HFF-Myc (cell line): ENCODE measurements at regions not wholly inside any gene's neighbourhood (a gene's known extent, or its start where the extent isn't known, plus 50 kb on each side); places are given as distances from the start of the nearest gene placed in this dataset.

Experiments used
- DNase-seq: peaks from one replicate; pipeline ENCODE4 v3.0.0-alpha.2; 2011; ENCODE audit warnings: low read depth; ENCODE audit errors: extremely low read depth
- H3K4me3 ChIP-seq: replicated peaks from 2 replicates; pipeline ENCODE4 v1.5.1; 2011; ENCODE audit warnings: low read depth, mild to moderate bottlenecking, control low read depth, low read length
- TF ChIP-seq, protein P1 (sequence below): IDR thresholded peaks from 2 replicates; pipeline ENCODE4 v1.5.1; 2012; ENCODE audit warnings: mild to moderate bottlenecking, low read depth, low read length, control low read depth; ENCODE audit errors: missing control alignments

DNA sequence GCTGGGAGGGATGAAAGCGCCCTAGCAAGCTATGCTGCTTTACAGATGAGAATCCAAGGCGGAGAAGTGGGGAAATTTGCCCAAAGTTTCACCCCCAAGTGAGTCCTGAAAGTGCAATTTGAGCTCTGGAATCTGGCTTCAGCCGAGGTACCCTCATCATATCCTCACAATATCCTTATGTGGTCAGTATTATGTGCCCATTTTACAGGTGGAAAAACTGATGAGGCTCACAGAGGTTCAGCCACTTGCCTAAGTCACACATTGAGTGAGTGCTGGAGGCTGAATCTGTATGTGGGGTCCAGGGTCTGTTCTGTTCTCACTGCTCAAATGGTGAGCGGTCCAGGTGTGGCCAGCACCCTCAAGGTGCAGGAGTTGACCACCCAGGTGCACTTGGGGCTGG is 85.3 kb downstream of the MATN1 start:
- TF ChIP-seq, protein P1, sequence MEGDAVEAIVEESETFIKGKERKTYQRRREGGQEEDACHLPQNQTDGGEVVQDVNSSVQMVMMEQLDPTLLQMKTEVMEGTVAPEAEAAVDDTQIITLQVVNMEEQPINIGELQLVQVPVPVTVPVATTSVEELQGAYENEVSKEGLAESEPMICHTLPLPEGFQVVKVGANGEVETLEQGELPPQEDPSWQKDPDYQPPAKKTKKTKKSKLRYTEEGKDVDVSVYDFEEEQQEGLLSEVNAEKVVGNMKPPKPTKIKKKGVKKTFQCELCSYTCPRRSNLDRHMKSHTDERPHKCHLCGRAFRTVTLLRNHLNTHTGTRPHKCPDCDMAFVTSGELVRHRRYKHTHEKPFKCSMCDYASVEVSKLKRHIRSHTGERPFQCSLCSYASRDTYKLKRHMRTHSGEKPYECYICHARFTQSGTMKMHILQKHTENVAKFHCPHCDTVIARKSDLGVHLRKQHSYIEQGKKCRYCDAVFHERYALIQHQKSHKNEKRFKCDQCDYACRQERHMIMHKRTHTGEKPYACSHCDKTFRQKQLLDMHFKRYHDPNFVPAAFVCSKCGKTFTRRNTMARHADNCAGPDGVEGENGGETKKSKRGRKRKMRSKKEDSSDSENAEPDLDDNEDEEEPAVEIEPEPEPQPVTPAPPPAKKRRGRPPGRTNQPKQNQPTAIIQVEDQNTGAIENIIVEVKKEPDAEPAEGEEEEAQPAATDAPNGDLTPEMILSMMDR = no peak
- DNase-seq = no peak
- no peak overlapping the region for H3K4me3 ChIP-seq

DNA sequence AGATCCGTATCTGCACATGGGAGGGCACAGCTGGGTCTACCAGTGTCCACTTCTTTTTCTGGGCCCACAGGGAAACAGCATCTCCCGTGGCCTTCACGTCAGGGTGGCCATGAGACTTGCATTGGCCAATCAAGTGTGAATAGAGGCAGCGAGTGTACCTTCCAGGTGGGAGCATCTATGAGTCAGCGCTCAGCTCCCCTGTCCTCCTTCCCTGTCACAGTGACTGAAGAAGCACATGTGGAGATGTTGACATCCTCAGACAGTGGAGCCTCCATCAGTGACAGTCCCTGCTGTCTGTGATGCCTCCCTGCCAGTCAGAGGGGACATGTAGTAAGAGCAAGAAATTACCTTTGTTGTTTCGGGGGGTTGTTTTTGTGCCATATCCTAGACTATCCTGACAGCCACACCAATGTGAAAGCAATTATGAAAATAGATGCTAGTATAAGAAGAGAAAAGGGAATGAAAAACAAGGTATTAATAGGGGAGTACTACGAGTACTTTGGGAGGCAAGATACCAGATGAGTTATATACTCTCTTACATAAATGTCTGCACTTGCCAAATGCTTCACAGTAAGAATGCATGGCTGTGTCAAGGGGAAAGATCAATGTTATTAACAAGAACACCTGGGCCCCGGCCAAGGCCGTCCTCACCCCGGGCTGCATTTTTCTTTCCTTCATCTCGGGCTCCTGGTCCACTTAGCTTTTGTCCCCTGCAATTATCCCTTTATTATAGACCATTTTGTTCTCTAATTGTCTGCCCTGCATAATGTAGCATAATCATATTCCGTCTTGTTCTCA is 86.0 kb downstream of the MATN1 start:
- TF ChIP-seq, protein P1 = no peak
- no peak overlapping the region for H3K4me3 ChIP-seq
- DNase-seq = no peak

- no peak for DNase-seq
- TF ChIP-seq, protein P1 = no peak
- H3K4me3 ChIP-seq = no peak overlapping the region
These were observed 86.8 kb downstream of the MATN1 start for GRCh38 chr1:30636621-30637020.

- DNase-seq = no peak
- no peak overlapping the region for H3K4me3 ChIP-seq
- TF ChIP-seq, protein P1 = no peak
These were observed 87.9 kb downstream of the MATN1 start for GRCh38 chr1:30635391-30635975.

DNA sequence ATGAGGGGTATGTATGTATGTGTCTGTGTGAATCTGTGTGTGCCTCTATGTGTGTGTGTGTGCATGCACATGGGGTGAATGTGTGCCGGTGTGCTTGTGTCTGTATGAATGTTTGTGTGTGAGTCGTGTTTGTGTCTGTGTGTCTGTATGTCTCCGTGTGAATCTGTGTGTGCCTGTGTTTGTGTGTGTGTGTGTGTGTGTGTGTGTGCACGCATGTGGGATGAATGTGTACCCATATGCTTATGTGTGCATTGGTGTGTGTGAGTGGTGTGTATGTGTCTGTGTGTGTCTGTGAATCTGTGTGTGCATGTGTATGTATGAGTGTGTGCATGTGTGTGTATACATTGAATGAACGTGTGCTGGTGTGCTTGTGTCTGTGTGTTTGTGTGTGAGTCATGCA is 88.9 kb downstream of the MATN1 start:
- DNase-seq = no peak
- TF ChIP-seq, protein P1 = no peak
- no peak overlapping the region for H3K4me3 ChIP-seq

- H3K4me3 ChIP-seq = no peak overlapping the region
- TF ChIP-seq, protein P1 = no peak
- DNase-seq = no peak
These were observed 90.1 kb downstream of the MATN1 start for GRCh38 chr1:30633294-30633693.

DNA sequence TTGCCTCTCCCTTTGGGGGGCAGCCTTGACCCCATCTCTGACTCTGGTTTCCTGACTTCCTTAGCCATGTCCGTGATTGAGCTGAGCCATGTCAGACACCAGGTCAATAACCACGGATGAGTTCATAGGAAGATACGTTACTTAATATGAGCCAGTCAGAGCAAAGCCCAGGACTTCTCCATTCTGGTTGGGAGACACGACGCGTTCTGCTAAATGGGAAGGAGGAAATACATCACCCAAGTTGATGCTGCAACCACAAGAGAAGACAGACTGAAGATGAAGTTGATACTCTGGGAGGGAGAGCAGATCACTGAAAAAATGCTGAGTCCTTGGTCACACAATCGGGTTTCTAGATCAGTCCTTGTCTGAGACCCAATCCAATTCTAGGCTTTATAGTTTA is 90.9 kb downstream of the MATN1 start:
- no peak overlapping the region for H3K4me3 ChIP-seq
- DNase-seq = no peak
- TF ChIP-seq, protein P1 = no peak
